Eye (tissue), 1 donor: ENCODE measurements at regions not wholly inside any gene's neighbourhood (a gene's known extent, or its start where the extent isn't known, plus 50 kb on each side); places are given as distances from the start of the nearest gene placed in this dataset.

ENCODE experiments used
- DNase-seq: peaks from one replicate; pipeline ENCODE4 v3.0.0-alpha.2; 2015

- DNase-seq, result no peak
Observed at GRCh38 chrX:68944211-68944610, 115.4 kb downstream of the EFNB1 start.

GRCh38 chrX:68942840-68943239 lies 114.0 kb downstream of the EFNB1 start:
- no peak for DNase-seq

- no peak for DNase-seq
Observed at GRCh38 chrX:68942104-68942503, 113.3 kb downstream of the EFNB1 start.

GRCh38 chrX:68941385-68941952 lies 112.6 kb downstream of the EFNB1 start:
- no peak for DNase-seq

- DNase-seq, result no peak
Observed at GRCh38 chrX:68940601-68941000, 111.8 kb downstream of the EFNB1 start.

GRCh38 chrX:68939868-68940267 lies 111.0 kb downstream of the EFNB1 start:
- no peak for DNase-seq

GRCh38 chrX:68938244-68939004 lies 109.6 kb downstream of the EFNB1 start:
- DNase-seq, result no peak

GRCh38 chrX:68937581-68937980 lies 108.8 kb downstream of the EFNB1 start:
- DNase-seq, result no peak

- no peak for DNase-seq
Observed at GRCh38 chrX:68936608-68937007, 107.8 kb downstream of the EFNB1 start.

- DNase-seq, result no peak
Observed at GRCh38 chrX:68936126-68936525, 107.3 kb downstream of the EFNB1 start.

GRCh38 chrX:68935362-68935761 lies 106.5 kb downstream of the EFNB1 start:
- no peak for DNase-seq

- no peak for DNase-seq
Observed at GRCh38 chrX:68934922-68935321, 106.1 kb downstream of the EFNB1 start.

- no peak for DNase-seq
Observed at GRCh38 chrX:68934421-68934820, 105.6 kb downstream of the EFNB1 start.

- DNase-seq, result no peak
Observed at GRCh38 chrX:68932611-68933010, 103.8 kb downstream of the EFNB1 start.

- DNase-seq, result no peak
Observed at GRCh38 chrX:68931345-68931744, 102.5 kb downstream of the EFNB1 start.

- DNase-seq, result no peak
Observed at GRCh38 chrX:68930542-68931317, 101.9 kb downstream of the EFNB1 start.

GRCh38 chrX:68929332-68930150 lies 100.7 kb downstream of the EFNB1 start:
- no peak for DNase-seq

GRCh38 chrX:68928401-68928800 lies 99.6 kb downstream of the EFNB1 start:
- no peak for DNase-seq

GRCh38 chrX:68927178-68927577 lies 98.4 kb downstream of the EFNB1 start:
- DNase-seq, result no peak

GRCh38 chrX:68923147-68923546 lies 94.3 kb downstream of the EFNB1 start:
- DNase-seq, result no peak

- no peak for DNase-seq
Observed at GRCh38 chrX:68922013-68922412, 93.2 kb downstream of the EFNB1 start.

GRCh38 chrX:68920561-68920960 lies 91.7 kb downstream of the EFNB1 start:
- DNase-seq, result no peak

- no peak for DNase-seq
Observed at GRCh38 chrX:68919707-68920106, 90.9 kb downstream of the EFNB1 start.
